HepG2 (cell line): ENCODE measurements at regions not wholly inside any gene's neighbourhood (a gene's known extent, or its start where the extent isn't known, plus 50 kb on each side); places are given as distances from the start of the nearest gene placed in this dataset.

Experiments
- CHD2 ChIP-seq: IDR thresholded peaks from 2 replicates; pipeline ENCODE4 v1.6.1; 2011; ENCODE audit warnings: low read depth, low read length, improper control_type of control experiment
- EHMT2 ChIP-seq: fragments of 200-600 bp; sonication (generic); IDR thresholded peaks from 2 replicates; pipeline ENCODE4 v1.7.0; 2017; ENCODE audit warnings: antibody characterized with exemption, low read depth, low read length, borderline replicate concordance
- GPBP1L1 ChIP-seq: sonication (generic); formaldehyde crosslinking; IDR thresholded peaks from 2 replicates; pipeline ENCODE4 v1.5.0; 2020; ENCODE audit warnings: mild to moderate bottlenecking, missing genetic modification reagents
- NCOA2 ChIP-seq: sonication (generic); formaldehyde crosslinking; IDR thresholded peaks from 2 replicates; pipeline ENCODE4 v1.8.0; 2022; ENCODE audit warnings: inconsistent platforms
- PTBP1 ChIP-seq: fragments of 200-400 bp; formaldehyde crosslinking; IDR thresholded peaks from 2 replicates; pipeline ENCODE4 v1.6.1; 2018; ENCODE audit warnings: low read length, low read depth; ENCODE audit not compliant: poor library complexity, severe bottlenecking
- RNF2 ChIP-seq: fragments of 450-650 bp; conservative IDR thresholded peaks from 2 replicates; pipeline ENCODE4 v1.6.1; 2016; ENCODE audit warnings: low read depth
- SALL1 ChIP-seq: sonication (generic); formaldehyde crosslinking; IDR thresholded peaks from 2 replicates; pipeline ENCODE4 v1.8.0; 2022; ENCODE audit warnings: mild to moderate bottlenecking, missing genetic modification reagents
- SATB2 ChIP-seq: sonication (generic); formaldehyde crosslinking; IDR thresholded peaks from 2 replicates; pipeline ENCODE4 v1.5.0; 2020; ENCODE audit warnings: missing genetic modification reagents
- SKIL ChIP-seq: sonication (generic); formaldehyde crosslinking; IDR thresholded peaks from 2 replicates; pipeline ENCODE4 v1.8.0; 2022; ENCODE audit warnings: missing genetic modification reagents, mild to moderate bottlenecking, moderate library complexity, borderline replicate concordance
- SNAI1 ChIP-seq: sonication (generic); formaldehyde crosslinking; IDR thresholded peaks from 2 replicates; pipeline ENCODE4 v1.5.0; 2020; ENCODE audit warnings: mild to moderate bottlenecking, missing genetic modification reagents, borderline replicate concordance
- SNAPC2 ChIP-seq: sonication (generic); formaldehyde crosslinking; IDR thresholded peaks from 2 replicates; pipeline ENCODE4 v1.8.1; 2022; ENCODE audit warnings: mild to moderate bottlenecking, missing genetic modification reagents
- ZFP90 ChIP-seq: sonication (generic); formaldehyde crosslinking; IDR thresholded peaks from 2 replicates; pipeline ENCODE4 v1.8.0; 2022; ENCODE audit warnings: missing genetic modification reagents, mild to moderate bottlenecking, inconsistent platforms, borderline replicate concordance
- ZKSCAN1 ChIP-seq: fragments of 150-350 bp; IDR thresholded peaks from 2 replicates; pipeline ENCODE4 v1.6.1; 2014; ENCODE audit warnings: low read length
- ZMAT3 ChIP-seq: sonication (generic); formaldehyde crosslinking; conservative IDR thresholded peaks from 2 replicates; pipeline ENCODE4 v1.7.0; 2021; ENCODE audit warnings: missing genetic modification reagents
- ZNF709 ChIP-seq: sonication (generic); formaldehyde crosslinking; IDR thresholded peaks from 2 replicates; pipeline ENCODE4 v1.5.0; 2020; ENCODE audit warnings: mild to moderate bottlenecking, missing genetic modification reagents
- ZNF747 ChIP-seq: sonication (generic); formaldehyde crosslinking; IDR thresholded peaks from 2 replicates; pipeline ENCODE4 v1.8.1; 2023; ENCODE audit warnings: missing genetic modification reagents, mild to moderate bottlenecking, borderline replicate concordance
- ZNF841 ChIP-seq: sonication (generic); formaldehyde crosslinking; IDR thresholded peaks from 2 replicates; pipeline ENCODE4 v1.8.1; 2023; ENCODE audit warnings: missing genetic modification reagents, borderline replicate concordance
- ZSCAN22 ChIP-seq: sonication (generic); formaldehyde crosslinking; IDR thresholded peaks from 2 replicates; pipeline ENCODE4 v1.4.0; 2020; ENCODE audit warnings: mild to moderate bottlenecking, missing genetic modification reagents
- TF ChIP-seq, protein P1 (sequence below): sonication (generic); formaldehyde crosslinking; conservative IDR thresholded peaks from 2 replicates; pipeline ENCODE4 v1.4.0; 2020; ENCODE audit warnings: mild to moderate bottlenecking, missing genetic modification reagents, moderate library complexity
- TF ChIP-seq, protein P2 (sequence below): sonication (generic); formaldehyde crosslinking; IDR thresholded peaks from 2 replicates; pipeline ENCODE4 v1.5.0; 2020; ENCODE audit warnings: missing genetic modification reagents, mild to moderate bottlenecking, borderline replicate concordance
- TF ChIP-seq, protein P3 (sequence below): sonication (generic); formaldehyde crosslinking; conservative IDR thresholded peaks from 2 replicates; pipeline ENCODE4 v1.8.0; 2022; ENCODE audit warnings: low read depth, missing genetic modification reagents

GRCh38 chr5:159773062-159773924 lies 143.0 kb upstream of the ADRA1B start (continued):
- TF ChIP-seq, protein P1, sequence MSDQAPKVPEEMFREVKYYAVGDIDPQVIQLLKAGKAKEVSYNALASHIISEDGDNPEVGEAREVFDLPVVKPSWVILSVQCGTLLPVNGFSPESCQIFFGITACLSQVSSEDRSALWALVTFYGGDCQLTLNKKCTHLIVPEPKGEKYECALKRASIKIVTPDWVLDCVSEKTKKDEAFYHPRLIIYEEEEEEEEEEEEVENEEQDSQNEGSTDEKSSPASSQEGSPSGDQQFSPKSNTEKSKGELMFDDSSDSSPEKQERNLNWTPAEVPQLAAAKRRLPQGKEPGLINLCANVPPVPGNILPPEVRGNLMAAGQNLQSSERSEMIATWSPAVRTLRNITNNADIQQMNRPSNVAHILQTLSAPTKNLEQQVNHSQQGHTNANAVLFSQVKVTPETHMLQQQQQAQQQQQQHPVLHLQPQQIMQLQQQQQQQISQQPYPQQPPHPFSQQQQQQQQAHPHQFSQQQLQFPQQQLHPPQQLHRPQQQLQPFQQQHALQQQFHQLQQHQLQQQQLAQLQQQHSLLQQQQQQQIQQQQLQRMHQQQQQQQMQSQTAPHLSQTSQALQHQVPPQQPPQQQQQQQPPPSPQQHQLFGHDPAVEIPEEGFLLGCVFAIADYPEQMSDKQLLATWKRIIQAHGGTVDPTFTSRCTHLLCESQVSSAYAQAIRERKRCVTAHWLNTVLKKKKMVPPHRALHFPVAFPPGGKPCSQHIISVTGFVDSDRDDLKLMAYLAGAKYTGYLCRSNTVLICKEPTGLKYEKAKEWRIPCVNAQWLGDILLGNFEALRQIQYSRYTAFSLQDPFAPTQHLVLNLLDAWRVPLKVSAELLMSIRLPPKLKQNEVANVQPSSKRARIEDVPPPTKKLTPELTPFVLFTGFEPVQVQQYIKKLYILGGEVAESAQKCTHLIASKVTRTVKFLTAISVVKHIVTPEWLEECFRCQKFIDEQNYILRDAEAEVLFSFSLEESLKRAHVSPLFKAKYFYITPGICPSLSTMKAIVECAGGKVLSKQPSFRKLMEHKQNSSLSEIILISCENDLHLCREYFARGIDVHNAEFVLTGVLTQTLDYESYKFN (CRISPR knock-in tag), result no peak
- TF ChIP-seq CHD2, result no peak
- TF ChIP-seq EHMT2, result no peak
- TF ChIP-seq SNAPC2 (CRISPR knock-in tag), result no peak
- TF ChIP-seq ZNF841, result no peak
- TF ChIP-seq, protein P2, sequence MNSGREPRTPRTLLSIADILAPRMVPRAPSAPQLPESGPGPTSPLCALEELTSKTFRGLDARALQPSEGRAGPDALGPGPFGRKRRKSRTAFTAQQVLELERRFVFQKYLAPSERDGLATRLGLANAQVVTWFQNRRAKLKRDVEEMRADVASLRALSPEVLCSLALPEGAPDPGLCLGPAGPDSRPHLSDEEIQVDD (CRISPR knock-in tag), result no peak
- TF ChIP-seq ZNF747, result no peak
- no peak for TF ChIP-seq GPBP1L1 (CRISPR knock-in tag)
- no peak for TF ChIP-seq ZNF709 (CRISPR knock-in tag)
- no peak for TF ChIP-seq ZFP90 (CRISPR knock-in tag)
- TF ChIP-seq, protein P3, sequence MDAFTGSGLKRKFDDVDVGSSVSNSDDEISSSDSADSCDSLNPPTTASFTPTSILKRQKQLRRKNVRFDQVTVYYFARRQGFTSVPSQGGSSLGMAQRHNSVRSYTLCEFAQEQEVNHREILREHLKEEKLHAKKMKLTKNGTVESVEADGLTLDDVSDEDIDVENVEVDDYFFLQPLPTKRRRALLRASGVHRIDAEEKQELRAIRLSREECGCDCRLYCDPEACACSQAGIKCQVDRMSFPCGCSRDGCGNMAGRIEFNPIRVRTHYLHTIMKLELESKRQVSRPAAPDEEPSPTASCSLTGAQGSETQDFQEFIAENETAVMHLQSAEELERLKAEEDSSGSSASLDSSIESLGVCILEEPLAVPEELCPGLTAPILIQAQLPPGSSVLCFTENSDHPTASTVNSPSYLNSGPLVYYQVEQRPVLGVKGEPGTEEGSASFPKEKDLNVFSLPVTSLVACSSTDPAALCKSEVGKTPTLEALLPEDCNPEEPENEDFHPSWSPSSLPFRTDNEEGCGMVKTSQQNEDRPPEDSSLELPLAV, result no peak
- no peak for TF ChIP-seq SALL1 (CRISPR knock-in tag)
- no peak for TF ChIP-seq ZSCAN22 (CRISPR knock-in tag)
- no peak for TF ChIP-seq SKIL (CRISPR knock-in tag)
- TF ChIP-seq SNAI1 (CRISPR knock-in tag), result no peak
- no peak for TF ChIP-seq PTBP1
- TF ChIP-seq NCOA2 (CRISPR knock-in tag), result no peak
- TF ChIP-seq RNF2, result no peak
- TF ChIP-seq ZKSCAN1, result no peak
- TF ChIP-seq SATB2 (CRISPR knock-in tag), result no peak
- no peak for TF ChIP-seq ZMAT3 (CRISPR knock-in tag)
